BLaER1 treated with 17β-estradiol and CSF1 and Interleukin-3, amounts not matched to agents 10 nM and 100 nM (cell line): ENCODE measurements at regions not wholly inside any gene's neighbourhood (a gene's known extent, or its start where the extent isn't known, plus 50 kb on each side); places are given as distances from the start of the nearest gene placed in this dataset.

Source experiments
- H3K27ac ChIP-seq, 11 experiments: shearing (Covaris generic); formaldehyde crosslinking; 2 replicates each; pipeline ENCODE4 v1.8.1; 2022
- H3K27me3 ChIP-seq, 11 experiments: shearing (Covaris generic); formaldehyde crosslinking; 2 replicates each; pipeline ENCODE4 v1.8.1; 2022
- H3K36me3 ChIP-seq, 11 experiments: shearing (Covaris generic); formaldehyde crosslinking; 2 replicates each; pipeline ENCODE4 v1.8.1; 2022
- H3K4me1 ChIP-seq, 10 experiments: shearing (Covaris generic); formaldehyde crosslinking; 2 replicates each; pipeline ENCODE4 v1.8.1; 2022
- H3K4me2 ChIP-seq, 11 experiments: shearing (Covaris generic); formaldehyde crosslinking; 2 replicates each; pipeline ENCODE4 v1.8.1; 2022
- H3K4me3 ChIP-seq, 10 experiments: shearing (Covaris generic); formaldehyde crosslinking; 2 replicates each; pipeline ENCODE4 v1.8.1; 2022
- H3K9ac ChIP-seq, 11 experiments: shearing (Covaris generic); formaldehyde crosslinking; 2 replicates each; pipeline ENCODE4 v1.8.1; 2022
- H3K9me3 ChIP-seq, 11 experiments: shearing (Covaris generic); formaldehyde crosslinking; replicated peaks in 1 of 11; 2 replicates each; pipeline ENCODE4 v1.8.1; 2022
- H4K20me1 ChIP-seq, 11 experiments: shearing (Covaris generic); formaldehyde crosslinking; 2 replicates each; pipeline ENCODE4 v1.8.1; 2022
- Cebpa-rat ChIP-seq, 11 experiments: shearing (Covaris generic); IDR thresholded peaks; 2 replicates each; pipeline ENCODE4 v1.8.1; 2022

DNA sequence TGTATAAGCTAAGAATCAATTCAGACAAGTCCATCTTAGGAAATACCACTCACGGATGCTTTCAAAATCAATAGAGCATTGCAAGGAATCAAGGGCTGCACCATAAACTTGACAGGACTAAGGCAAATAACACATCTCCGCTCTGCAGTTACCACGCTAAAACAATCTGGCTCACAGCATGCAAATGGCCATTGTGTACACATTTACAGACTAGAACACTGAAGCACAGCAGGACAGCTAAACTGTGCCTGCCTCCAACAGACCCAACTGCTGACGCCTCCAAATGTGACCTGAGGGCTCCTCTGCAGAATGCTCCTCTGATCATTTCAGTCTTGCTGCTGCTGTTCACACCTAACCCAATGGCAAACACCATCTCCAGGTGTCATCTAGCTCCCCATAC lies 104.3 kb downstream of the MEX3B start:
- H3K4me3 ChIP-seq, result no peak overlapping the region
- no peaks in the 10 kb centered on the region; a peak in 1 of 22 replicates for H3K9me3 ChIP-seq
- no peak overlapping the region for H3K27ac ChIP-seq
- H3K9ac ChIP-seq, result no peak overlapping the region
- H3K4me1 ChIP-seq, result peaks cover 0 to 7% (median 0%) of the 10 kb centered on the region in 10 experiments; a peak in 3 of 20 replicates
- H4K20me1 ChIP-seq, result no peaks in the 10 kb centered on the region
- no peaks in the 10 kb centered on the region for H3K27me3 ChIP-seq
- H3K4me2 ChIP-seq, result no peak overlapping the region
- H3K36me3 ChIP-seq, result no peaks in the 10 kb centered on the region
- no peak for TF ChIP-seq Cebpa-rat (IDR thresholded peaks at IDR 0.05)

DNA sequence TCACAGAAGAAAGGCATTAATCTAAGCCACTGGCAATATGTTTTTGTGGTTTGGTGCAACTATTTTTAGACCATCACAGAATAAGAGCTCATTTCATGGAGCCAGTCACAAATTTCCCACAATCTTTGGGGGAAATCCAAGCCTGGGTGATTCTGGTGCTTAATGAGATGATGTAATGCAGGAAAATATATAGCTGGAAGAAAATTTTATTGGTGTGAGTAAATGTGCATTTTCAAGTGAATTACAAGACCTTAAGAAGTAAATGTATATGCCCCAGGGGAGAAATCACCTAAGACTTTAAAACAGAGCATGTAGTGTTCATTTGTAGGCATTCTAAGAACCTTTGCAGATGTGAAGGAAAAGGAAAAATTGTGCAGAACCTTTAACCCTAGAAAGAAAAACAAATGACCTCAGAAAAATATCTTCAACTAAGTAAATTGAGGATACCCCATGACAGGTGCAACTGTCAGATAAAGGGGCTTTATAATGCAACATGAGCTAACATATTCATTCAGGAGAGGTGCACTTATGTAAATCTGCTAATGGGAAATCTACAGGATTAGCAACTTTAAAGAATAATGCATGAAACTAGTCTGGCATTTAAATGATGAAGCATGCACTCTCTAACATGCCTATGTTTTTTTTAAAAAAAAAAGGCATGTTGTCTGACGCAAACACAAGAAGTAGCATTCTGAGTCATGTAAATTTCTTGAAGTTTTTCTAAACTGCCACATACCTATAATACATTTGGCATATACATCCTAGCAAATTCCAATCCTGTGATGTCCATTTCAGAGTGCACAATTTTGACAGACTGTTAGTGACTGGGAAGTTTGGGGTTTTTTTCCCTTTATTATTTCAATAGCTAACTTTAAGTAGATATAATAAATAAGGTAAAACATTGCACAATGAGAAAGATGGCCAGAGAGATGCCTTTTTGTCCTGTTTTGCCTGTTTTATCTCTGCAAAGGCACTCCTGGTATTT lies 105.1 kb downstream of the MEX3B start:
- no peak overlapping the region for H3K4me2 ChIP-seq
- H3K4me1 ChIP-seq, result peaks cover 0 to 7% (median 0%) of the 10 kb centered on the region in 10 experiments; a peak in 3 of 20 replicates

DNA sequence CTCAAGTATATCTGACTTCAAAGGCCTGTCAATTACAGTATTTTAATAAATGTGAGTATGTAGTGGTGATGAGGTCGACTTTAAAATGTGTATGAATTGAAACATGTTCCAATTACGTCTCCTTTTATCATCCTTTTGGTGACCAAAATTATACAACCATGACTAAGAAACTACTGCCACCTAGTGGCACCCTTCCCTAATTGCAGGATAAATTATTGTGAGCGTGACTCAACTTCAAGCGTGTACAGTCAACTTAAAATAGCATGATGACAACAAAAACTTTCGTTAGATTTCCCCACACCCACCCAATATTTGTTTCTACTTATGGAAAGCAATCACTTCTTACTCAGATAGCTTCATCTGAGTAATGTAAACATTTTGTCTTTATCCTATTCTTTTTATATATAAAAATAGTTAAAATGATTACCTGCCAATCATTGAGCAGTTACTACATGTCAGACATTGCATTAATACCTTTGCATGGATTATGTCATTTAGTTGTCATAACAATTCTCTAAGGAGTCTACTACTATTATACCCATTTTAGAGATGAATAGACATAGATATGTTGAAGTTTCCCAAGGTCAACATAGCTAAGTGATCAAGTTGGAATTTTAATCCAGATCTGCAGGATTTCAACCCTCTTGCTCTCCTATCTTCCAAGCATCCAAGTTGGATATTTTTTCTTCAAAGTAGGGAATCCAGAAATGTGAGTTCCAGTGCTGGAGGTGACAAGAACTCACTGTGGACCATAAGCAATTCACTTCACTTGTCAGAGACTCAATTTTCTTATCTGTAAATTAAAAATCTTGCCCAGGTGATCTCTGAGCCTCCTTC lies 106.0 kb downstream of the MEX3B start:
- Histone ChIP-seq H4K20me1 (no peaks in the 10 kb centered on the region), H3K4me1 (peaks cover 0 to 7% (median 0%) of the 10 kb centered on the region in 10 experiments; a peak in 3 of 20 replicates), H3K9ac (no peak overlapping the region), H3K4me2 (no peak overlapping the region), H3K4me3 (no peak overlapping the region), H3K27me3 (no peaks in the 10 kb centered on the region), H3K9me3 (no peaks in the 10 kb centered on the region), H3K36me3 (no peaks in the 10 kb centered on the region), H3K27ac (no peak overlapping the region)
- TF ChIP-seq Cebpa-rat (IDR thresholded peaks at IDR 0.05), result no peak

More for the DNA sequence above, 105.1 kb downstream of the MEX3B start:
- TF ChIP-seq Cebpa-rat (IDR thresholded peaks at IDR 0.05), result no peak
- no peaks in the 10 kb centered on the region for H3K9me3 ChIP-seq
- H3K9ac ChIP-seq, result no peak overlapping the region
- no peaks in the 10 kb centered on the region for H3K27me3 ChIP-seq
- H3K36me3 ChIP-seq, result no peaks in the 10 kb centered on the region
- H3K4me3 ChIP-seq, result no peak overlapping the region
- H3K27ac ChIP-seq, result no peak overlapping the region
- H4K20me1 ChIP-seq, result no peaks in the 10 kb centered on the region

DNA sequence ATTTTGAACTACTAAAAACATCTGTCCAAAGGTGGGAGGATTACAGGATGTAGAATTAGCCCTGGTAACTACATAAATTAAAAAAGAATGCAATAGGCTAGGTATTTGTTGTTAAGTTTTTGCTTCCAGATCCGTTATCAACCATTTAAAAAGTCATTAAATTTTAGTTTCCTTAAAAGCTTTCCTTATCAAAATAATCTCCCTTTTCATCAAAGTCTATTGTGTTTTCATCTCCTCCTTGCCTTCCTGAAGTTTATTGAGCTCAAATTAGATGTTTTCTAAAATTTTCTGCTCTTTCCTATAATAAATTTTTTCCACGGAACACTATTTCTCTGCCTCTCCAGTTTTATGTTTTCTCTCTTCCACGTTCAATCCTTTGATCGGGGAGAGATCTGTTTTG lies 108.6 kb downstream of the MEX3B start:
- no peak for TF ChIP-seq Cebpa-rat (IDR thresholded peaks at IDR 0.05)
- no peaks in the 10 kb centered on the region for H4K20me1 ChIP-seq
- peaks cover 0 to 7% (median 0%) of the 10 kb centered on the region in 10 experiments; a peak in 3 of 20 replicates for H3K4me1 ChIP-seq
- H3K27ac ChIP-seq, result no peak overlapping the region
- no peak overlapping the region for H3K9ac ChIP-seq
- no peak overlapping the region for H3K4me3 ChIP-seq
- H3K27me3 ChIP-seq, result no peaks in the 10 kb centered on the region
- no peaks in the 10 kb centered on the region for H3K9me3 ChIP-seq
- no peak overlapping the region for H3K4me2 ChIP-seq
- no peaks in the 10 kb centered on the region for H3K36me3 ChIP-seq

DNA sequence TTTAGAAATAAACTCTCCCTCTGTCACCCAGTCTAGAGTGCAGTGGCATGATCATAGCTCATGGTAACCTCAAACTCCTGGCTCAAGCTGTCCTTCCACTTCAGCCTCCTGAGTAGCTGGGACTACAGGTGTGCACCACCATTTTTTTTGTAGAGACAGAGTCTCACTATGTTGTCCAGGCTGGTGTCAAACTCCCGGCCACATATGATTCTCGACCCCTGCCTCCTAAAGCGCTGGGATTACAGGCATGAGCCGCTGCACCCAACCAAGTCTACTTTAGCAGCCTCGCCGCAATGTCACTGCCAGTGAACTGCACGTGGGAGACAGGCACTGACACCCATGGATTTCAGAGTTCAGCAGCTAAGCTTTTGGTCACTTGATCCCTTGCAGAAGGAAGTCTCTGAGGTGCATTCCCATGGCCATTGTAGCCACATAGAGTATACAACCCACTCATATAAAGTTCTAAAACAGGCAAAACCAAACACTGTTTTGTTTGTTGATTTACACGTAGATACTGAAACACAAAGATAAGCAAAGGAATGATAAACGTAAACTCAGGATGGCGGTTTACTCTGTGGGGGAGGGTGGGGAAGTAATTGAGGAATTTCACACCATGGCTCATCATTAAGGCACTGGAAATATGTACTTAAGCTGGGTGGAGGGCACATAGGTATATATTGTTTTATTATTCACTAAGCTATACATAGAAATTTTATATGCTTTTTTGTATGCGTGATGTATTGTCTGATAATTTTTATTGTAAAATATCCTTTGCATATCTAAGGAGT lies 115.0 kb downstream of the MEX3B start:
- Histone ChIP-seq H3K36me3 (no peaks in the 10 kb centered on the region), H3K4me2 (no peak overlapping the region), H4K20me1 (no peaks in the 10 kb centered on the region), H3K4me1 (no peaks in the 10 kb centered on the region), H3K27ac (no peak overlapping the region), H3K27me3 (no peaks in the 10 kb centered on the region), H3K9ac (no peak overlapping the region), H3K9me3 (no peaks in the 10 kb centered on the region; a peak in 1 of 22 replicates), H3K4me3 (no peak overlapping the region)
- no peak for TF ChIP-seq Cebpa-rat (IDR thresholded peaks at IDR 0.05)

DNA sequence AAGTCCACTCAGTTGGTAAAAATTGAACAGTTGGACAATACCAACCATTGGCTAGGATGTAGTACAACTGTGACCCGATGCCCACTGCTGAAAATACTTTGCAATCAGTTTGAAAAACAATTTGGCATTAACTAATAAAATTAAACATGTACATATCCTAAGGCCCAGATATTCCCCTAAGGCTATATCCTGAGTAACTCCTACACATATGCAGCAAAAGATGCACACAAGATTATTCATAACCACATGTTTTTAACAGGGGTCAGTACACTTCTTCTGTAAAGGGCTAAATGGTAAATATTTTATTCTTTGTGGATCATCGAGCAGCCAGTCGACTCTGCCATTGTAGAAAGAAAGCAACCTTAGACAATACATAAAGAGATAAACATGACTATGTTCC lies 116.3 kb downstream of the MEX3B start:
- Histone ChIP-seq H3K9me3 (no peaks in the 10 kb centered on the region; a peak in 1 of 22 replicates), H3K9ac (no peak overlapping the region), H3K4me2 (no peak overlapping the region), H3K4me3 (no peak overlapping the region), H4K20me1 (no peaks in the 10 kb centered on the region), H3K27ac (no peak overlapping the region), H3K36me3 (no peaks in the 10 kb centered on the region), H3K4me1 (no peaks in the 10 kb centered on the region), H3K27me3 (no peaks in the 10 kb centered on the region)
- no peak for TF ChIP-seq Cebpa-rat (IDR thresholded peaks at IDR 0.05)

DNA sequence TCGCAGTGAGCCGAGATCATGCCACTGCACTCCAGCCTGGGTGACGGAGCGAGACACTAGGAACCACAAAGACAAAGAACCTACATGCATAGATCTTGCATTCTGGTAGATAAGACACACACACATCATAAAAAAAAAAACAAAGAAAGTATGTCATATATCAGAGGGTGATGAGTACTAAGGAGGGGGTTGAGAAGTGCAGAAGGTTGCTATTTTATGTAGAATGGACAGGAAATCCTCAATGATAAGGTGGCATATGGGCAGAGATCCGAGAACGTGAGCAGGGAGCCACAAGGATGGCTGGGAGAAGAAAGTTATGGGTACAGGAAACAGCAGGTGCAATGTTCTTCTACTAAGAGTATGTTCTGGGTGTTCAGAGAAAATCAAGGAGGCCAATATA lies 118.8 kb downstream of the MEX3B start:
- no peaks in the 10 kb centered on the region for H3K36me3 ChIP-seq
- H3K4me2 ChIP-seq, result no peak overlapping the region
- no peaks in the 10 kb centered on the region for H4K20me1 ChIP-seq
- no peak overlapping the region for H3K4me3 ChIP-seq
- H3K4me1 ChIP-seq, result no peaks in the 10 kb centered on the region
- H3K27ac ChIP-seq, result no peak overlapping the region
- no peak overlapping the region for H3K9ac ChIP-seq
- TF ChIP-seq Cebpa-rat (IDR thresholded peaks at IDR 0.05), result no peak
- no peaks in the 10 kb centered on the region for H3K27me3 ChIP-seq
- peaks cover 0 to 10% (median 6%) of the 10 kb centered on the region in 11 experiments; a peak in 16 of 22 replicates for H3K9me3 ChIP-seq

DNA sequence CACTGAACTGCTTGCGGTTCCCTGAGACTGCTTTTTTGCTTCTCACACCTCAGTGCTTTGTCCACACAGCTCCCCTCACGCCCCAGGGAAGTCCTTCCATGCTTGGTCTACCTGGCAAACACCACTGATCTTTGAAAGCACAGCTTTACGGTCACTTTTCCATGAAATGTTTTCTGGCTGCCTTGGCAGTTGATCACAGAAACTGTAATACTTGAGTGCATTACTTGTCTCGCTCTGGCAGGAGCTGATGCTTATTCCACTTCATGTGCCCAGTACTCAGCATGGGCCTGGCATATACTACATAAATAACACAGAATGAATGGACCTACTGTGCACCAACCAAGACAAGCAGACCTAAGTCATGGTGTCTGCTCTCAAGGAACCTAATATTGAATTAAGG lies 121.1 kb downstream of the MEX3B start:
- Histone ChIP-seq H3K4me1 (no peaks in the 10 kb centered on the region), H3K27me3 (no peaks in the 10 kb centered on the region), H3K4me3 (no peak overlapping the region), H3K9ac (no peak overlapping the region), H3K27ac (no peak overlapping the region), H3K36me3 (no peaks in the 10 kb centered on the region), H3K9me3 (peaks cover 21 to 31% (median 26%) of the 10 kb centered on the region in 11 experiments), H3K4me2 (no peak overlapping the region), H4K20me1 (no peaks in the 10 kb centered on the region)
- no peak for TF ChIP-seq Cebpa-rat (IDR thresholded peaks at IDR 0.05)
